ENCODE measurements at regions not wholly inside any gene's neighbourhood (a gene's known extent, or its start where the extent isn't known, plus 50 kb on each side); places are given as distances from the start of the nearest gene placed in this dataset.

GRCh38 chr17:73813201-73813600, 169.0 kb upstream of the SDK2 start:
- POLR2A ChIA-PET = no interaction called here
- no peak for DNase-seq (ENCODE audit: low read depth, low spot score)
- H3K4me3 ChIP-seq (ENCODE audit: low read depth, low read length) = no peak overlapping the region
- TF ChIP-seq CTCF (IDR thresholded peaks at IDR 0.05; ENCODE audit: insufficient read depth, low read length, missing control alignments) = no peak
- CTCF ChIA-PET = no interaction called here

- H3K4me3 ChIP-seq (ENCODE audit: low read depth, low read length) = no peak overlapping the region
- ChIA-PET POLR2A (no interaction called here), CTCF (no interaction called here)
- no peak for DNase-seq (ENCODE audit: low read depth, low spot score)
- no peak for TF ChIP-seq CTCF (IDR thresholded peaks at IDR 0.05; ENCODE audit: insufficient read depth, low read length, missing control alignments)
These were observed 169.8 kb upstream of the SDK2 start for GRCh38 chr17:73814075-73814474.

- ChIA-PET POLR2A (no interaction called here), CTCF (no interaction called here)
- TF ChIP-seq CTCF (IDR thresholded peaks at IDR 0.05; ENCODE audit: insufficient read depth, low read length, missing control alignments) = no peak
- no peak for DNase-seq (ENCODE audit: low read depth, low spot score)
- no peak overlapping the region for H3K4me3 ChIP-seq (ENCODE audit: low read depth, low read length)
These were observed 171.2 kb upstream of the SDK2 start for GRCh38 chr17:73815474-73815873.

GRCh38 chr17:73819440-73820395, 175.5 kb upstream of the SDK2 start:
- H3K4me3 ChIP-seq (ENCODE audit: low read depth, low read length) = no peak overlapping the region
- ChIA-PET CTCF (no interaction called here), POLR2A (no interaction called here)
- no peak for DNase-seq (ENCODE audit: low read depth, low spot score)
- no peak for TF ChIP-seq CTCF (IDR thresholded peaks at IDR 0.05; ENCODE audit: insufficient read depth, low read length, missing control alignments)

- ChIA-PET POLR2A (no interaction called here), CTCF (no interaction called here)
- no peak for TF ChIP-seq CTCF (IDR thresholded peaks at IDR 0.05; ENCODE audit: insufficient read depth, low read length, missing control alignments)
- no peak for DNase-seq (ENCODE audit: low read depth, low spot score)
- no peak overlapping the region for H3K4me3 ChIP-seq (ENCODE audit: low read depth, low read length)
These were observed 176.6 kb upstream of the SDK2 start for GRCh38 chr17:73820686-73821448.

- ChIA-PET POLR2A (interaction anchor here (0.7 kb wide), 1 partner anchor 47 kb away, joined by 3 read pairs; no protein-coding TSS in a partner anchor), CTCF (no interaction called here)
- no peak for DNase-seq (ENCODE audit: low read depth, low spot score)
- no peak for TF ChIP-seq CTCF (IDR thresholded peaks at IDR 0.05; ENCODE audit: insufficient read depth, low read length, missing control alignments)
- no peak overlapping the region for H3K4me3 ChIP-seq (ENCODE audit: low read depth, low read length)
These were observed 177.4 kb upstream of the SDK2 start for GRCh38 chr17:73821665-73822064.

Measured in AG04449 (cell line).